Amygdala (tissue), 56 donors: ENCODE measurements at regions not wholly inside any gene's neighbourhood (a gene's known extent, or its start where the extent isn't known, plus 50 kb on each side); places are given as distances from the start of the nearest gene placed in this dataset.
"Not testable (repeated sequence)": the region's sequence is repeated elsewhere in the genome, so short reads cannot be mapped to it uniquely, and the experiment has no call there.

Experiments used
- DNase-seq, 56 donors: peaks; one replicate each; lab custom pipeline; 2025; lab: John Stamatoyannopoulos, UW

GRCh38 chr4:12416755-12417154, 988.1 kb upstream of the HS3ST1 start:
- no peak for DNase-seq

- DNase-seq, result no peak
Observed at GRCh38 chr4:12414181-12414812, 985.6 kb upstream of the HS3ST1 start.

GRCh38 chr4:12411072-12411471, 982.4 kb upstream of the HS3ST1 start:
- no peak for DNase-seq

- no peak for DNase-seq
Observed at GRCh38 chr4:12409507-12410190, 981.0 kb upstream of the HS3ST1 start.

- DNase-seq, result no peak
Observed at GRCh38 chr4:12408364-12408763, 979.7 kb upstream of the HS3ST1 start.

- DNase-seq, result no peak
Observed at GRCh38 chr4:12403175-12403574, 974.5 kb upstream of the HS3ST1 start.

GRCh38 chr4:12399781-12400180, 971.1 kb upstream of the HS3ST1 start:
- DNase-seq, result no peak

GRCh38 chr4:12393631-12394262, 965.1 kb upstream of the HS3ST1 start:
- DNase-seq, result no peak

- DNase-seq, result no peak
Observed at GRCh38 chr4:12389604-12390003, 960.9 kb upstream of the HS3ST1 start.

GRCh38 chr4:12382567-12382966, 953.9 kb upstream of the HS3ST1 start:
- no peak for DNase-seq

GRCh38 chr4:12379191-12379590, 950.5 kb upstream of the HS3ST1 start:
- no peak for DNase-seq

- DNase-seq, result no peak
Observed at GRCh38 chr4:12375805-12376204, 947.1 kb upstream of the HS3ST1 start.

- not testable (repeated sequence) for DNase-seq
Observed at GRCh38 chr4:12365869-12366268, 937.2 kb upstream of the HS3ST1 start.

- DNase-seq, result no peak
Observed at GRCh38 chr4:12360391-12360790, 931.7 kb upstream of the HS3ST1 start.

GRCh38 chr4:12359420-12359819, 930.7 kb upstream of the HS3ST1 start:
- no peak for DNase-seq

GRCh38 chr4:12333083-12333482, 904.4 kb upstream of the HS3ST1 start:
- not testable (repeated sequence) for DNase-seq

- DNase-seq, result no peak
Observed at GRCh38 chr4:12324965-12325364, 896.3 kb upstream of the HS3ST1 start.

GRCh38 chr4:12319765-12320164, 891.1 kb upstream of the HS3ST1 start:
- peak in 2 of 56 donors; percentile 2 for DNase-seq

- DNase-seq, result no peak
Observed at GRCh38 chr4:12304905-12305304, 876.2 kb upstream of the HS3ST1 start.

- no peak for DNase-seq
Observed at GRCh38 chr4:12296366-12296765, 867.7 kb upstream of the HS3ST1 start.

- no peak for DNase-seq
Observed at GRCh38 chr4:12293906-12294525, 865.3 kb upstream of the HS3ST1 start.

- no peak for DNase-seq
Observed at GRCh38 chr4:12286351-12286750, 857.7 kb upstream of the HS3ST1 start.
